ENCODE measurements at regions not wholly inside any gene's neighbourhood (a gene's known extent, or its start where the extent isn't known, plus 50 kb on each side); places are given as distances from the start of the nearest gene placed in this dataset.

DNA sequence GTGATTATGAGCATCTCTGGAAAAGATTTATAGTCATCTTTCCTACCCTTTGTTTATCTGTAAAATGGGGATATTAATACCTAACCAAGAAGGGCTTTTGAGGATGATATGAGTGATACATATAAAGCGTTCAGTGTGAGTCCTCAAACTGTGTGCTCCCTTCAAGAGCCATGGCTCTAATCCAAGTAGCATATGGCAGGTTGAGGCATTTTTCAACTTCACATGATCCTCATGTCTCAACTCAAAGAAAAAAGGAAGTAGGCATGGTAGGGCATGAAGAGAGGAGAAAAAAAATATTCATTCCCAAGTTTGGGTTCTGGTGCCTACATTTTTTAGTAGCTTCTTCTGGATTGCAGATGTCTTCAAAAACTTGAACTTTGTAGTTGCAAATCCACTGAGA is 286.3 kb upstream of the ATP2B1 start:
- no peak for TF ChIP-seq FOXP2 (optimal IDR thresholded peaks at IDR 0.05; ENCODE audit: control extremely low read depth, extremely low read length, insufficient read depth)
- TF ChIP-seq EZH2 (IDR thresholded peaks at IDR 0.05): no peak
- TF ChIP-seq POLR2AphosphoS5 (IDR thresholded peaks at IDR 0.05; ENCODE audit: borderline replicate concordance, low read depth, low read length): no peak
- Histone ChIP-seq H3K4me3 (no peak overlapping the region), H3K9me3 (ENCODE audit: low read depth, low read length) (no peaks in the 10 kb centered on the region), H3K27ac (no peak overlapping the region), H3K36me3 (ENCODE audit: insufficient read depth, low read length) (no peaks in the 10 kb centered on the region), H3K9ac (ENCODE audit: insufficient read length) (no peak overlapping the region)
- DNase-seq (ENCODE audit: low read depth, low spot score): no peak

DNA sequence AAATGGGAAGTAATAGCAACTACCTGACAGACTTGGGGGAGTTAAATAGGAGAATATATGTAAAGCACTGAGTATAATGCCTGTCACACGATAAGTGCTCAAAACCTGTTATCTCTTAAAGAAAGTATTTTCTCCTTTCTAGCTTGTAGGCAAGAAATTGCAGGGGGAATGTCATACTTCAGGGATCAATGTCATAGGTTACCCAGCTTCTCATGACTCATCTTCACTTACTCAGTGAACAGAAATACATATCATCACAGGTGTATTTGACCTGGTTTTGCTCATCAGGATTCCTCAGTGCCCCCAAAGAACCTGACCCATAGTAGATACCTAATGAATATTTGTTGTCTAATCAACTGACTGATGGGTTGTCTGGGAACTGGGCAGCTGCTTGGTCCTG is 285.0 kb upstream of the ATP2B1 start:
- Histone ChIP-seq H3K4me3 (no peak overlapping the region), H3K27ac (no peak overlapping the region), H3K9me3 (ENCODE audit: low read depth, low read length) (no peaks in the 10 kb centered on the region), H3K36me3 (ENCODE audit: insufficient read depth, low read length) (no peaks in the 10 kb centered on the region), H3K9ac (ENCODE audit: insufficient read length) (no peak overlapping the region)
- TF ChIP-seq EZH2 (IDR thresholded peaks at IDR 0.05) (no peak), POLR2AphosphoS5 (IDR thresholded peaks at IDR 0.05; ENCODE audit: borderline replicate concordance, low read depth, low read length) (no peak), FOXP2 (optimal IDR thresholded peaks at IDR 0.05; ENCODE audit: control extremely low read depth, extremely low read length, insufficient read depth) (no peak)
- DNase-seq (ENCODE audit: low read depth, low spot score): no peak

DNA sequence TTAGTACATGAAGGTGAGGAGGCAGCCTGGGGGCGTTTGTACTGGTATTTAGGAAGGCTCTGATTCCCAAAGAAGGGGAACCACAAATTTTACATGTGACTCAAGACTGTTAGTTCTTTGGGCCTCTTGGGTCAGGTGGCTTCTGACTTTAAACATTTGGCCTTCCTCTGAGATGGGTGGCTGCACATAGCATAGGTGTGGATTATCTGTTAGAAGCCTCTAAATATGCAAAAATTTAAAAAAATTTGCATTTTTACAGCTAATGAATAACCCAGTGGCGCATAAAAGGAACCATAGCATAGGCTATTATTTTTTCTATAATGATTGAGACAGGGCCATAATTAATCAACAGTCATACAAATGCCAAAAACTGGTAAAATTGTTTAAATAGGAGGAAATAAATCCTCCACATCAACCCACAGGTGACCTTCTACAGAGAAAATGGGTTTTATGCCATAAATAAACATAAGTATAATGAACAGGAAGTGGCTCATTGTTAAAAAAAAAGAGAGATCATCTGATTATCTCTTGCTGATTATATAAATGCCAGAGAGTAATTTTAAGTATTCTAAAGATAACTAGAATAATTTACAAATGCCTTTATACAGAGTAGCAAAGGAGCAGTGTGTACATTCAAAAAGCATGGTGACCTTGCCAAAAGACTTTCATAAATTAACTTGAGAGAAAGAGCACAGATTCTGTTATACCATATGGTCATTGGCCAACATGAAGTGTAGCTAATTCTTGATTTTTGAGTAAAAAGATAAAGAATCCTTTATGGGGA is 284.2 kb upstream of the ATP2B1 start:
- no peak overlapping the region for H3K4me3 ChIP-seq
- H3K36me3 ChIP-seq (ENCODE audit: insufficient read depth, low read length): no peaks in the 10 kb centered on the region
- TF ChIP-seq EZH2 (IDR thresholded peaks at IDR 0.05): no peak
- TF ChIP-seq FOXP2 (optimal IDR thresholded peaks at IDR 0.05; ENCODE audit: control extremely low read depth, extremely low read length, insufficient read depth): no peak
- TF ChIP-seq POLR2AphosphoS5 (IDR thresholded peaks at IDR 0.05; ENCODE audit: borderline replicate concordance, low read depth, low read length): no peak
- no peak overlapping the region for H3K27ac ChIP-seq
- H3K9ac ChIP-seq (ENCODE audit: insufficient read length): no peak overlapping the region
- H3K9me3 ChIP-seq (ENCODE audit: low read depth, low read length): no peaks in the 10 kb centered on the region
- no peak for DNase-seq (ENCODE audit: low read depth, low spot score)

DNA sequence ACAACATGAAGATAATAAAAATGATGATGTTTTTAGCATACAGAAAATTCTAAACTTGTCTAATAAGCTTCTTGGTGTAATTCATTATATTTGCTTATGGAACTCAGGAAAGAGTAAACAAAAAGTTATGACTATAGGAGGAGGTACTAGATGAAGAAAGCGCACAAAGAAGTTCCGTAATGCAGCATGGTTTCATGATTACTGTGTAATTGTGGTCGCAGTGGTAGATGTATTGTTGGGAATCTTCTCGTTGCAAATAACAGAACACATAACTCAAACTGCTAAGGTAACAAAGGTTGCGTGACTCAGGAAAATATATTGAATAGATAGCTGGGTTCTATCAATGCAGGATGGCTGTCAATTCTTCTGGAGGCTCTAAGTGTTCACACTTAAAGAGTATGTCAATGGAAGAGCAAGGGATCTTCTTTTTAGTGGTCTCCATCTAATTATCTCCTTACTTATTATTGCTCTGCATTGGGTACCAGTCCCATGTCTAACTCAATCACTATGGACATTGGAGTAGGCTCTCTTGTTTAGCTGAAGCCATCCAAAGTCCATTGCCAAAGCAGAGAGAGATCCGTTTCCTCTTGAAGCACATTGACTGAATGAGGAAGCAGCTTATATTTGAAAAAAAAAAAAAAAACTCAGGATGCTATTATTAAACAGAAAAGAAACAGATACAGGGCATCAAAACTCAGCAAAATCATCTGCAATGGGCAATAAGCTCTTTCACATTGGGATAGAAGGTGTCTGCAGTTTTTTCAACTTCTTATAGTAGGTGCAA is 283.4 kb upstream of the ATP2B1 start:
- DNase-seq (ENCODE audit: low read depth, low spot score): no peak
- no peak overlapping the region for H3K9ac ChIP-seq (ENCODE audit: insufficient read length)
- no peak overlapping the region for H3K27ac ChIP-seq
- no peaks in the 10 kb centered on the region for H3K36me3 ChIP-seq (ENCODE audit: insufficient read depth, low read length)
- no peaks in the 10 kb centered on the region for H3K9me3 ChIP-seq (ENCODE audit: low read depth, low read length)
- H3K4me3 ChIP-seq: no peak overlapping the region
- TF ChIP-seq EZH2 (IDR thresholded peaks at IDR 0.05): no peak
- no peak for TF ChIP-seq FOXP2 (optimal IDR thresholded peaks at IDR 0.05; ENCODE audit: control extremely low read depth, extremely low read length, insufficient read depth)
- no peak for TF ChIP-seq POLR2AphosphoS5 (IDR thresholded peaks at IDR 0.05; ENCODE audit: borderline replicate concordance, low read depth, low read length)

DNA sequence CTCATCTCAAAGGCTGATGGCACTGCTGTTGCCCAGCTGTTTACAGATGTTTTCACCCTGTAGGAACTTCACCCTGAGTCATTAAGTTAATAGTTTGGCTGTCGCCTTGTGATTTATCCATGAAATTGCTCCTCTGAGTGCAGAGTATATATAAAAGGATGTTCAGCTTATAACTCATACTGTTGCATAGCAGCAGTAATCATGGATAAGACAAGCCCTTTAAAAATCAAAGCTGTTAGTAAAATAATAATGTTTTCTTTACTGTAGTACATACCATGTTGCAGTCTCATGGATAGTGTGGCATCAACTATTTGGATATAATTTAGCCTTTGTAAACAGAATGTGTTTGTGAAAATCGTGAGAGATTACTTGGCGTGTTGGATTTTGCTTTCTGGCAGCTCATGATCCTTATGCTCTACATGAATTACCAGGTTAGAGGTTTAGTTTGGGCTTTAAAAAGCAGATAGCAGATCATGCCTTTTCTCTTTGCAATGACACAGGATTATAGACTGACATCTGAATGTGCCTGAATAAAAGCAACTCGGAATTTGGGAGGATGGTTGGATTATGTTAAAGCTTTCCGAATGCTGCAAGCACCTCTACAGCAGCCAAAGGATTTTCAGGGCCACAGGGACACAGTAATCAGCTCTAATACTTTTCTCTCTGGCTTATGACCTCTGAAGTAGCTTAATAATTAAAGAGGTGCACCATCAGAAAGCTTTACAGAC is 279.7 kb upstream of the ATP2B1 start:
- Histone ChIP-seq H3K36me3 (ENCODE audit: insufficient read depth, low read length) (no peaks in the 10 kb centered on the region), H3K4me3 (no peak overlapping the region), H3K27ac (no peak overlapping the region), H3K9ac (ENCODE audit: insufficient read length) (no peak overlapping the region), H3K9me3 (ENCODE audit: low read depth, low read length) (no peaks in the 10 kb centered on the region)
- DNase-seq (ENCODE audit: low read depth, low spot score): no peak
- TF ChIP-seq FOXP2 (optimal IDR thresholded peaks at IDR 0.05; ENCODE audit: control extremely low read depth, extremely low read length, insufficient read depth) (no peak), POLR2AphosphoS5 (IDR thresholded peaks at IDR 0.05; ENCODE audit: borderline replicate concordance, low read depth, low read length) (no peak), EZH2 (IDR thresholded peaks at IDR 0.05) (no peak)

DNA sequence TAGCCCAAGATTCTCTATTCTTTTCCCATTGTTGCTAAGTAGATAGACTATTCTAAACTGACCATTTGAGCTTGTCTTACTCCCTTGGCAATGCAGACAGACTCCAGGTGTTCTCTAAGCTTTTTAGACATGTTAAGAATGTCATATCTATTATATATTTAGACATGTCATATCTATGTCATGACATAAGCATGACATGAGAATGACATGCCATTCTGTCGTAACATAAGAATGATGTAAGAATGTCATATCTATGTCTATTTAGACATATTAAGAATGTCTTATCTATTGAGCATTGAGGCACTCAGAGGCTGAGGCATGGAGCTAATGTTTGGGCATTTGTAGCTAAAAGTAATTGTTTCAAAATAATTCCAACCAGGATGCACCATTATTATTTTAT is 277.3 kb upstream of the ATP2B1 start:
- DNase-seq (ENCODE audit: low read depth, low spot score): no peak
- no peaks in the 10 kb centered on the region for H3K9me3 ChIP-seq (ENCODE audit: low read depth, low read length)
- no peak overlapping the region for H3K9ac ChIP-seq (ENCODE audit: insufficient read length)
- no peak overlapping the region for H3K27ac ChIP-seq
- TF ChIP-seq POLR2AphosphoS5 (IDR thresholded peaks at IDR 0.05; ENCODE audit: borderline replicate concordance, low read depth, low read length): no peak
- H3K36me3 ChIP-seq (ENCODE audit: insufficient read depth, low read length): no peaks in the 10 kb centered on the region
- no peak overlapping the region for H3K4me3 ChIP-seq

DNA sequence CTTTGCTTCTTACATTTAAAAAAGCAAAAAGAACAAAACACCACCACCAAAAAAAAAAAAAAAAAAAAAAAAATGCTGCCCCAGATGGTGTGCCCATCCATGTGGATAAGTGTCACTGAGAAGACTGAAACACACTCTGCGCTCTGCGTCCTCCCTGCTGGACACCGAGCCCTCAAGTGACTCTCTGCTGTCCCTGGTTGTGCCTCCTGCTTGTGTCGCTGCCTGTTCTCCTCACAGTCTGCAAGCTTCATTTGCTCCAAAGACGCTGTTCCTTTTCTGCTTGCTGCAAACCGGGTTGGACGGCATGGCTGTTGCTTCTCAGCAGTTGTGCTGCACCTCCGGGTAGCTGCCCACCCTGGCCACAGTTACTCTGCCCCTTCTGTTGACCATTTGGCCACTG is 276.2 kb upstream of the ATP2B1 start:
- no peak overlapping the region for H3K27ac ChIP-seq
- H3K36me3 ChIP-seq (ENCODE audit: insufficient read depth, low read length): no peaks in the 10 kb centered on the region
- no peak overlapping the region for H3K4me3 ChIP-seq
- no peaks in the 10 kb centered on the region for H3K9me3 ChIP-seq (ENCODE audit: low read depth, low read length)
- DNase-seq (ENCODE audit: low read depth, low spot score): no peak
- H3K9ac ChIP-seq (ENCODE audit: insufficient read length): no peak overlapping the region
- TF ChIP-seq FOXP2 (optimal IDR thresholded peaks at IDR 0.05; ENCODE audit: control extremely low read depth, extremely low read length, insufficient read depth): no peak
- TF ChIP-seq POLR2AphosphoS5 (IDR thresholded peaks at IDR 0.05; ENCODE audit: borderline replicate concordance, low read depth, low read length): no peak

DNA sequence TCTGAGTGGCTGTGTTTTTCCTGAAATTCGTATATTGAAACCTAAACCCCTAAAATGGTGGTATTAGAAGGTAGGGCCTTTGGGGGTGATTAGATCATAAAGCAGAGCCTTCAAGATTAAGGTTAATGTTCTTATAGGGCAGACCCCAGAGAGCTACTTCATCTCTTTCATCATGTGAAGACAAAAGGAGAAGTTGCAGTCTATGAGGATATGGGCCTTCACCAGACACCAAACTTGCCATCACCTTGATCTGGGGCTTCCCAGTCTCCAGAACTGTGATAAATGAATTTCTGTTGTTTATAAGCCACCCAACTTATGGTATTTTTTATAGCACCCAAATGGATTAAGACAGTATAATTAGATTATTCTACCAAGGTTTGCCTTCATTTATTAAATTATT is 275.0 kb upstream of the ATP2B1 start:
- TF ChIP-seq POLR2AphosphoS5 (IDR thresholded peaks at IDR 0.05; ENCODE audit: borderline replicate concordance, low read depth, low read length) (no peak), EZH2 (IDR thresholded peaks at IDR 0.05) (no peak), FOXP2 (optimal IDR thresholded peaks at IDR 0.05; ENCODE audit: control extremely low read depth, extremely low read length, insufficient read depth) (no peak)
- Histone ChIP-seq H3K9ac (ENCODE audit: insufficient read length) (no peak overlapping the region), H3K9me3 (ENCODE audit: low read depth, low read length) (no peaks in the 10 kb centered on the region), H3K4me3 (no peak overlapping the region), H3K27ac (no peak overlapping the region), H3K36me3 (ENCODE audit: insufficient read depth, low read length) (no peaks in the 10 kb centered on the region)
- DNase-seq (ENCODE audit: low read depth, low spot score): no peak
